Stomach smooth muscle (tissue), 2 donors: ENCODE measurements at regions not wholly inside any gene's neighbourhood (a gene's known extent, or its start where the extent isn't known, plus 50 kb on each side); places are given as distances from the start of the nearest gene placed in this dataset.

Experiments used
- H3K27ac ChIP-seq: one replicate; pipeline ENCODE4 v1.7.0; 2013; ENCODE audit warnings: mild to moderate bottlenecking, low read length, inconsistent platforms
- H3K27me3 ChIP-seq, 2 donors: one replicate each; pipeline ENCODE4 v1.7.0; 2013; ENCODE audit warnings: low read length in 2 of 2; ENCODE audit not compliant: insufficient read depth in 2 of 2, control insufficient read depth in 1 of 2
- H3K36me3 ChIP-seq, 2 donors: one replicate each; pipeline ENCODE4 v1.7.0; 2013; ENCODE audit warnings: low read length in 2 of 2; ENCODE audit not compliant: control insufficient read depth in 2 of 2, insufficient read depth in 2 of 2
- H3K4me1 ChIP-seq: one replicate; pipeline ENCODE4 v1.7.0; 2013; ENCODE audit warnings: low read length; ENCODE audit not compliant: control insufficient read depth, insufficient read depth
- H3K4me3 ChIP-seq, 2 donors: one replicate each; pipeline ENCODE4 v1.7.0; 2013; ENCODE audit warnings: low read length in 2 of 2
- H3K9ac ChIP-seq, 2 donors: one replicate each; pipeline ENCODE4 v1.7.0; 2013; ENCODE audit warnings: low read length in 2 of 2, mild to moderate bottlenecking in 1 of 2
- H3K9me3 ChIP-seq, 2 donors: one replicate each; pipeline ENCODE4 v1.7.0; 2013; ENCODE audit warnings: low read length in 2 of 2; ENCODE audit not compliant: control insufficient read depth in 2 of 2
- donor health status: healthy.
- donor health status: Pancreatic carcinoma.

DNA sequence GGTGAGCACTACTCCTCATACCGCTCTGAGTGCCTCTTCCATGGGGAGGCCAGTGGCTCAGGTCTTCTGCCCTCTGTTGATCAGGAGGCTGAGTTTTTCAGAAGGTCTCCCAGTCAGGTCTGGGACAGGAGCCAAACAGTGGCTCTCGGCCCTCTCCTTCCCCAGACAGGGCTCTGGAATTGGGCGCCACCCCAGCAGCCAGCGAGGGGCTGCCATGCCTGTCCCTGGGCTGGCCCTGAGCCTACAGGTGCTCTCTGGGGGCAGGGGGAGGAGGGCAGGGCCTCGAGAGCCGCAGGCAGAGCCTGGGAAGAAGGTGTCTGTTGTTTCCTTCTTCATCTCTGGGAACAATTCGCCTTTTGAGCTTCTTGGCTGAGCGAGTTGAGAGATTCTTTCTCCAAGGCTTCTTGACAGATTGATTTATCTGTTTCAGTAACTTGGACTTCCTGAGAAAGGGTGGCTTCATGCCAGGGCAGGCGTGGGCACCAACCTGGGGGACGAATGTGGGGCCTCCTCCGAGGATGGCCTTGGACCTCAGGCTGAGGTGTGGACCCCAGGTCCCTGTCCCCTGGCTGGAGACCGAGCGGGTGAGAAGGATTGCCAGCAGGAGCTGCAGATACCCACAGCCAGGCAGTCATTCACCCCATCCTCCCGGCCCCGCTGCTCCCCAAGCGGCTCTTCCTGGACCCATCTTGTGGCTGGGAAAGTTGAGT lies 64.7 kb upstream of the GLI2 start:
- no peaks in the 10 kb centered on the region for H3K36me3 ChIP-seq
- no peak overlapping the region for H3K4me3 ChIP-seq
- peaks cover 4 to 6% of the 10 kb centered on the region in 2 donors for H3K9me3 ChIP-seq
- no peak overlapping the region for H3K9ac ChIP-seq
- H3K4me1 ChIP-seq, result no peaks in the 10 kb centered on the region
- H3K27ac ChIP-seq, result no peak overlapping the region
- H3K27me3 ChIP-seq, result peaks cover 28 to 29% of the 10 kb centered on the region in 2 donors

DNA sequence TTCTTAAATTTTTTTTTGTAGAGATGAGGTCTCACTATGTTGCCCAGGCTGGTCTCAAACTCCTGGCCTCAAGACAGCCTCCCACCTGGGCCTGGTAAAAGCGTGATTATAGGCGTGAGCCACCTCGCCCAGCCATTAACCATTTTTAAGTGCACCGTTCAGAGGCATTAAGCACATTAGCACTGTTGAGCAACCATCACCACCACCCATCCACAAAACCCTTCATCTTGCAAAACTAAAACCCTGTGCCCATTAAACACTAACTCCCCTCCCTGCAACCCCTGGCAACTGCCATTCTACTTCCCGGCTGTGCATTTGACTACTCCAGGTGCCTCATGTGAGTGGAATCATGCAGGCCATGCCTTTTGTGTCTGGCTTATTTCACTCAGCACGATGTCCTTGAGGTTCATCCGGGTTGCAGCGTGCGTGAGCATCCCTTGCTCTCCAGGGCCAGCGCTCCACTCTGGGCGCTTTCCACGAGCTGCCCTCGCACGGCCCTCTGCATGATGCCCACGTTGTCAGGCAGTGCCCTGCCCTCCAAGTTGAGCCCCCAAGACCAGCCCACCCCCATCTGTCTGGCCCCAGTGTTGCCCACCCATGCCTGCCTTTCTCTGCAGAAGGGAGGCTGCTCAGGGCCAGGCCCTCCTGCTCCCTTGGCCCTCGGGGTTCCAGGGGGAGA lies 63.0 kb upstream of the GLI2 start:
- Histone ChIP-seq H3K27me3 (peaks cover 29 to 32% of the 10 kb centered on the region in 2 donors), H3K4me3 (no peak overlapping the region), H3K9me3 (peaks cover 3 to 6% of the 10 kb centered on the region in 2 donors), H3K36me3 (no peaks in the 10 kb centered on the region), H3K4me1 (no peaks in the 10 kb centered on the region), H3K27ac (no peak overlapping the region), H3K9ac (no peak overlapping the region)

DNA sequence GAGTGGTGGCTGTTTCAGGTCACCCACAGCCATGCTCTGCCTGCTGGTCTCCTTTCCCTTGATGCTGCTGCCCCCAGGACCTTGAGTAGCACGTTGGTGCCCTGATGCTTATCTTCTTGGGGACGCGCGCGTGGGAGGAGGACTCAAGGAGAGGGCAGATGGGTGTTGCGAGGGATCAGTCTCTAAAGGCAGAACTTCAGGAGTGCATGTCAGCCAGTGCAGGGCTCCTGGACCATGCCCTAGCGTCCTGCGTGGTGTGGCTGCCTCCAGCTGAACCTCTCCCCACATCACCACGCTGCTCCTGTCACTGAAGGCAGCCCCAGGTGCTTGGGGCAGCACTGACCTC lies 62.5 kb upstream of the GLI2 start:
- Histone ChIP-seq H3K27me3 (peaks cover 29 to 32% of the 10 kb centered on the region in 2 donors), H3K9ac (no peak overlapping the region), H3K4me1 (no peaks in the 10 kb centered on the region), H3K27ac (no peak overlapping the region), H3K4me3 (no peak overlapping the region), H3K36me3 (no peaks in the 10 kb centered on the region), H3K9me3 (peaks cover 0 to 2% of the 10 kb centered on the region in 2 donors)

DNA sequence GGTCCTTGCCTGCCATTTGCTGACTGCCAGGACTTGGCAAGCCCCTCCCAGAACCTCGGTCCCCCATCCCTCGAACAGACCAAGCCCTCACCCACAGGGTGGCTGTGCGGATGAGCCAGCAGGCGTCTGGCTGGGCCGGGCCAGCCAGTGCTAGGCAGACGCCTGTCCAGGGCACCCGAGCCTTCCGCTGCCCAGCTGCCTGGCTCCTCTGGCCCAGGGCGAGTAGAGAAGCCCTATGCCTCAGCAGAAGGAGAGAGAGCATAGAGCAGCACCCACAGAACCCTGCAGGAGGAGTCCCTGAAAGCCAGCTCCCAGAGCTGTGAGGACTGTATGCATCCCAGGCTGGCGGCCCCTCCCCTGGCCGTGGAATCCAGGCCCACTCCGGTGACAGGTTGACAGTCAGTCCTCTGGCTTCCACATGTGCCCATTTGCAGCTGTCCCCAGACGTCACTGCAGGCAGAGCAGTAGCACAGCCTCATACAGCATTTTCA lies 62.1 kb upstream of the GLI2 start:
- Histone ChIP-seq H3K9me3 (no peaks in the 10 kb centered on the region), H3K4me1 (no peaks in the 10 kb centered on the region), H3K9ac (no peak overlapping the region), H3K27ac (no peak overlapping the region), H3K4me3 (no peak overlapping the region), H3K36me3 (no peaks in the 10 kb centered on the region), H3K27me3 (peaks cover 27 to 32% of the 10 kb centered on the region in 2 donors)

DNA sequence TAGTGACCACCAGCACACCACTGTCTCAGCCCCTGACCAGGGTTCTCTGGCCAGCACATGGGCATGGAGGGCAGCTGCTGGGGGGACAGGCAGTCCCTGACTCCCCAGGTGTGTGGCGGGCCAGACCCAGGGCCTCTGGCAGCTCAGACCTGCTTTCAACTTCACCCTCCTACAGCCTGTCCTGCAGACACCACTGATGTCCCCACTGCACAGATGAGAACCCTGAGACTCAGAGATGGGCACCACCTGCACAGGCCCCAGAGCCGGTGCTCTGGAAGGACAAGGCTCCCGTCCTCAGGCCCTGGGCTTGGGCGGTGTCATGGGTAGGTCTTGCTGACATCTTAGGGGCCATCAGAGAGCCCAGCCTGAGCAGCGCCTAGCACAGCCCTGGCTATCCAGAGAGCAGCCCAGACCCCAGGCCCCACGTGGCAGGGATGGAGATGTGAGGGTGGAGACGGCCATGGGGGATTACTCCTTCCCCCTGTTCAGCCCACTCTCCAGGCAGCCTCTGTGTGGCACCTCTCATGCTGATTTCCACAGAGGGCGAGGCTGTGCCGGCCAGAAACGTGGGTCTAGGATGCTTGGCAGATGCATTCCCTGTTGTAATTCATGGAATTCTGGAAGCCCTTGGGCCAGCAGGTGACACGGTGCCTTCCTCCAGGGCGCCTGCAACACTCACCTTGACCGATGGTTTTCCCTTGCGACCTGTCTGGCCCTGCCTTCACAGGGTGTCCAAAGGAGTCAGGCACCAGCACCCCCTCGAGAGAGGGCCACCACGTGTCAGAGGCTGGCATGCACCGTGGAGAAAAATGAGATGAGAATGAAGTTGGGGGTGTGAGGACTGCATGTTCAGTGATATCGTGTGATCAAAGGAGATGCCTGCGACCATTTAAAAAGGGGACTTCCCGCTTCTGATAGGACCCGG lies 61.2 kb upstream of the GLI2 start:
- H3K27me3 ChIP-seq, result peaks cover 25 to 29% of the 10 kb centered on the region in 2 donors
- no peaks in the 10 kb centered on the region for H3K4me1 ChIP-seq
- no peak overlapping the region for H3K9ac ChIP-seq
- no peaks in the 10 kb centered on the region for H3K36me3 ChIP-seq
- H3K9me3 ChIP-seq, result no peaks in the 10 kb centered on the region
- H3K4me3 ChIP-seq, result no peak overlapping the region
- H3K27ac ChIP-seq, result no peak overlapping the region

DNA sequence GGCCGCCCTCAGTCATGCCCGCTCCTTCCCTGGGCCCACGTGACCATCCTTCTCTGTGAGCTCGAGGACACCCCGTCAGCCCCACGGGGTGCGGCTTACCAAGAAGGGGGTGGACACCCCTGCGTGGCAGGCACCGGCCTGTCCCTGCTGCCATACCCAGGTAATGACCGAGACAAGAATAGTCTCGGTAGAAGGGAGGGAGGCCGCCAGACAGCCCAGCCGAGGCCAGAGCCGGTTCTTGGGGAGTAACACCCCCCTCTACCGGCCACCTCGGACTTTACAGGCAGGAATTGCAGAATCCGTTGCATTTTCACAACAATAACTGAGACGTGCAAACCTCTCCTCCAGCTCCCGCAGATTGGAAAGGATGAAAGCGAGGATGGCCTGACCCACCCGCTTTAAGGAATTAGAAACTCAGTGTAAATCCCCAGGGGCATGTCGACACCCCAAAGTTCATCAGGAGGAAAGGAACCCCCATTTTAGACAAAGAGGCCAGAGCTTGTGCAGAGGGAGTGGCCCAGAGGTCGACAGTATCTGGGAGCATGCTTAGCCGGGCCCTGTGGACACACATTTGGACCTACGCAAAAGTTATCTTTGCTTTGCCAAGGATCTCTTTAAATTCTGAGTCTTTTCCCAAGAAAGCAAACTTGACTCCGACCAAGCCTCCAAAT lies 60.1 kb upstream of the GLI2 start:
- H3K4me3 ChIP-seq, result no peak overlapping the region
- H3K27ac ChIP-seq, result no peak overlapping the region
- peaks cover 5% of the 10 kb centered on the region for H3K4me1 ChIP-seq
- peaks cover 15 to 22% of the 10 kb centered on the region in 2 donors for H3K27me3 ChIP-seq
- H3K9me3 ChIP-seq, result no peaks in the 10 kb centered on the region
- H3K36me3 ChIP-seq, result no peaks in the 10 kb centered on the region
- H3K9ac ChIP-seq, result no peak overlapping the region

DNA sequence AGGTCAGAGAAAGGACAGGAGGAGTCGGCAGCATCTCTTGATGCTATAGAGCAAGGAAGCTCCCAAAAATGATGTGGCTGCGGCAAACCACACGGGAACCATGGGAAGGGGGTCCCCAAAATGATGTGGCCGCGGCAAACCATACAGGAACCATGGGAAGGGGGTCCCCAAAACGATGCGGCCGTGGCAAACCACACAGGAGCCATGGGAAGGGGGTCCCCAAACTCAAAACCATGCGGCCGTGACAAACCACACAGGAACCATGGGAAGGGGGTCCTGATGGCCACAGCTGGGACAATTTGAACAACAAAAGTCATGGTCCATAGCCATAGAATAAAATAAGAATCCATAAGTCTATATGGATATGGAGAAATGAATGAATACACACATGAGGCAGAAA lies 58.4 kb upstream of the GLI2 start:
- Histone ChIP-seq H3K27ac (no peak overlapping the region), H3K4me1 (peaks cover 5% of the 10 kb centered on the region), H3K9me3 (no peaks in the 10 kb centered on the region), H3K9ac (no peak overlapping the region), H3K4me3 (no peak overlapping the region), H3K36me3 (no peaks in the 10 kb centered on the region), H3K27me3 (peaks cover 14 to 19% of the 10 kb centered on the region in 2 donors)

DNA sequence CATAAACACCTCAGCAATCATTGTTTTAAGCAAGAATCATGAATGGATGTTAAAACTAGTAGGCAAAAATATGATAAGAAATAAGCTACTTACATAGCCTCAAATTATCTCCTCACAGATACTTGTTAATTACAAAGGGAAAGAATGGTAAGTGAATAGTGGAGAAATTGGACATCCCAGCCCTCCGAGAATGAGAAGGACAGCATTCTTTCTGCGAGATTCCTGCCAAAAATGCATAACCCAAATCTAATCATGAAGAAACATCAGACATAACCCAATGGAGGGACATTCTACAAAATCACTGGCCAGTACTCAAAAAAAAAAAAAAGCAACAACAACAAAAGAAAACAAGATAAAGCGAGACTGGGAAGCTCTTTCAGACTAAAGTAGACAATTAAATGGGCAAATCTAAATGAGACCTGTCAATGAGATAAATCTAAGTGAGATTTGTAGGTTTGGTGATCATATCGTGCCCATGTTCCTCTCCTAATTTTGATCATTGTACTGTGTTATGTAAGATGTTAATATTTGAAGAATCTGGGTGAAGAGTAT lies 57.9 kb upstream of the GLI2 start:
- Histone ChIP-seq H3K27ac (no peak overlapping the region), H3K9me3 (no peaks in the 10 kb centered on the region), H3K27me3 (peaks cover 14 to 19% of the 10 kb centered on the region in 2 donors), H3K9ac (no peak overlapping the region), H3K4me1 (peaks cover 5% of the 10 kb centered on the region), H3K4me3 (no peak overlapping the region), H3K36me3 (no peaks in the 10 kb centered on the region)

DNA sequence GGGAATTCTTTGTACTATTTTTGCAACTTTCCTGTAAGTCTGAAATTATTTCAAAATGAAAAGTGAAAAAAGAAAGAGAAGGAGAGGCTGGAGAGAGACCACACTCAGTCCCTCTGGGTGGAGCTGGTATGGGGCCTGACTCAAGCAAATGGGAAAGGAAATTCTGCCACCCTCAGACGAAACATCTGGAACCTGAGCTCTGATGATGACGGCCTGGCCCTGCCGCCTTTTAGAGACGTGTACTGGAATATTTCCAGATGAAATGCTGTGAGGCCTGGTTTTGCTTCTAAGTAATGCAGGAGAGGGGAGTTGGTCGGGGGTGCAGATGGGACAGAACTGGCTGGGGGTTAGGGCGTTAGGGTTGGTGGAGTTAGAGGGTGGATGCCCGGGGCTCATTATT lies 57.4 kb upstream of the GLI2 start:
- Histone ChIP-seq H3K4me3 (no peak overlapping the region), H3K27me3 (peaks cover 14 to 19% of the 10 kb centered on the region in 2 donors), H3K4me1 (peaks cover 5% of the 10 kb centered on the region), H3K27ac (no peak overlapping the region), H3K9me3 (no peaks in the 10 kb centered on the region), H3K36me3 (no peaks in the 10 kb centered on the region), H3K9ac (no peak overlapping the region)

DNA sequence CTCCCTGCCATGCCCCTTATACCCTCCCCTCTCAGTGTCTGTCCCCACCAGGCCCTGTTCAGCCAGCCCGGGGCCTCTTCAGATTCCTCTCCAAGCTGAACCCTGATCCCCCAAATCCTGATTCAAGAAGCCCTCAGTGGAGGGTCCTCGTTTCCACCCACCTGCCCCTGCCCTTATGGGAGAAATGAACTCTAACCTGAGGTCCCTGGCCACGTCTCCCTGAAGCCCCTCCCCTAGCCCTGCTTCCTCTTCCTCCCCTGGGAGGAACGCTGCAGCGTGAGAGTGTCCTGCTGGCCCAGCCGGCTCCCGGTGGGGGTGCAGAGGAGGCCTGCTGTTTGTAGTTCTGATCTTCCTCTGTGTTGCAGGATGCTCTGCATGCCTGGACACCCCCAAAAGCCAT lies 56.7 kb upstream of the GLI2 start:
- Histone ChIP-seq H3K27me3 (peaks cover 14 to 19% of the 10 kb centered on the region in 2 donors), H3K9ac (no peak overlapping the region), H3K27ac (no peak overlapping the region), H3K4me3 (no peak overlapping the region), H3K4me1 (peaks cover 9% of the 10 kb centered on the region), H3K9me3 (no peaks in the 10 kb centered on the region), H3K36me3 (no peaks in the 10 kb centered on the region)
